ENCODE measurements at regions not wholly inside any gene's neighbourhood (a gene's known extent, or its start where the extent isn't known, plus 50 kb on each side); places are given as distances from the start of the nearest gene placed in this dataset.

- Mint-ChIP-seq H3K27me3 (ENCODE audit: unreplicated experiment) (peaks cover 2% of the 10 kb centered on the region), H3K36me3 (ENCODE audit: unreplicated experiment) (no peaks in the 10 kb centered on the region), H3K4me3 (ENCODE audit: unreplicated experiment) (no peak overlapping the region), H3K27ac (ENCODE audit: unreplicated experiment) (no peak overlapping the region), H3K4me1 (ENCODE audit: low read depth, unreplicated experiment) (no peaks in the 10 kb centered on the region), H3K9me3 (ENCODE audit: unreplicated experiment) (peaks cover 3% of the 10 kb centered on the region)
- no peak for DNase-seq
- TF ChIP-seq CTCF (IDR thresholded peaks at IDR 0.05; ENCODE audit: partially characterized antibody, unreplicated experiment) = no peak
Measured at GRCh38 chr16:86410529-86410928, 99.8 kb upstream of the FOXF1 start.

- peaks cover 3% of the 10 kb centered on the region for H3K9me3 Mint-ChIP-seq (ENCODE audit: unreplicated experiment)
- no peak for DNase-seq
- no peak for TF ChIP-seq CTCF (IDR thresholded peaks at IDR 0.05; ENCODE audit: partially characterized antibody, unreplicated experiment)
- H3K36me3 Mint-ChIP-seq (ENCODE audit: unreplicated experiment) = no peaks in the 10 kb centered on the region
- H3K27ac Mint-ChIP-seq (ENCODE audit: unreplicated experiment) = no peak overlapping the region
- H3K27me3 Mint-ChIP-seq (ENCODE audit: unreplicated experiment) = peaks cover 2% of the 10 kb centered on the region
- H3K4me1 Mint-ChIP-seq (ENCODE audit: low read depth, unreplicated experiment) = no peaks in the 10 kb centered on the region
- H3K4me3 Mint-ChIP-seq (ENCODE audit: unreplicated experiment) = no peak overlapping the region
Measured at GRCh38 chr16:86411897-86412296, 98.4 kb upstream of the FOXF1 start.

- Mint-ChIP-seq H3K4me1 (ENCODE audit: low read depth, unreplicated experiment) (no peaks in the 10 kb centered on the region), H3K36me3 (ENCODE audit: unreplicated experiment) (no peaks in the 10 kb centered on the region), H3K4me3 (ENCODE audit: unreplicated experiment) (no peak overlapping the region), H3K9me3 (ENCODE audit: unreplicated experiment) (peaks cover 3% of the 10 kb centered on the region), H3K27me3 (ENCODE audit: unreplicated experiment) (no peaks in the 10 kb centered on the region), H3K27ac (ENCODE audit: unreplicated experiment) (no peak overlapping the region)
- no peak for TF ChIP-seq CTCF (IDR thresholded peaks at IDR 0.05; ENCODE audit: partially characterized antibody, unreplicated experiment)
- no peak for DNase-seq
Measured at GRCh38 chr16:86414991-86415740, 95.2 kb upstream of the FOXF1 start.

- H3K4me3 Mint-ChIP-seq (ENCODE audit: unreplicated experiment) = no peak overlapping the region
- no peak for TF ChIP-seq CTCF (IDR thresholded peaks at IDR 0.05; ENCODE audit: partially characterized antibody, unreplicated experiment)
- H3K27me3 Mint-ChIP-seq (ENCODE audit: unreplicated experiment) = no peaks in the 10 kb centered on the region
- H3K4me1 Mint-ChIP-seq (ENCODE audit: low read depth, unreplicated experiment) = no peaks in the 10 kb centered on the region
- H3K9me3 Mint-ChIP-seq (ENCODE audit: unreplicated experiment) = no peaks in the 10 kb centered on the region
- no peak for DNase-seq
- no peaks in the 10 kb centered on the region for H3K36me3 Mint-ChIP-seq (ENCODE audit: unreplicated experiment)
- no peak overlapping the region for H3K27ac Mint-ChIP-seq (ENCODE audit: unreplicated experiment)
Measured at GRCh38 chr16:86418981-86419380, 91.3 kb upstream of the FOXF1 start.

GRCh38 chr16:86419518-86419917, 90.8 kb upstream of the FOXF1 start:
- no peak for DNase-seq
- H3K27ac Mint-ChIP-seq (ENCODE audit: unreplicated experiment) = no peak overlapping the region
- no peaks in the 10 kb centered on the region for H3K9me3 Mint-ChIP-seq (ENCODE audit: unreplicated experiment)
- no peaks in the 10 kb centered on the region for H3K27me3 Mint-ChIP-seq (ENCODE audit: unreplicated experiment)
- no peaks in the 10 kb centered on the region for H3K4me1 Mint-ChIP-seq (ENCODE audit: low read depth, unreplicated experiment)
- no peaks in the 10 kb centered on the region for H3K36me3 Mint-ChIP-seq (ENCODE audit: unreplicated experiment)
- H3K4me3 Mint-ChIP-seq (ENCODE audit: unreplicated experiment) = no peak overlapping the region
- no peak for TF ChIP-seq CTCF (IDR thresholded peaks at IDR 0.05; ENCODE audit: partially characterized antibody, unreplicated experiment)

All from glutamatergic neuron (in vitro differentiated cells).